ENCODE measurements at regions not wholly inside any gene's neighbourhood (a gene's known extent, or its start where the extent isn't known, plus 50 kb on each side); places are given as distances from the start of the nearest gene placed in this dataset.

- ATAC-seq (no peak), DNase-seq (ENCODE audit: low read depth, low spot score) (no peak)
- no peaks in the 10 kb centered on the region for H3K36me3 ChIP-seq (ENCODE audit: control insufficient read depth in 1 of 2, insufficient read depth in 2 of 2, low read length in 2 of 2)
- H3K9me2 ChIP-seq (ENCODE audit: insufficient read depth), result no peaks in the 10 kb centered on the region
- CTCF ChIA-PET, result no interaction called here
- H2AFZ ChIP-seq (ENCODE audit: low read depth, low read length, poor library complexity, severe bottlenecking), result no peak overlapping the region
- no peaks in the 10 kb centered on the region for H3K4me1 ChIP-seq (ENCODE audit: control insufficient read depth in 1 of 2, insufficient read depth in 2 of 2, low read length in 2 of 2)
- H3K27ac ChIP-seq (ENCODE audit: low read depth, low read length), result no peak overlapping the region
- POLR2A ChIA-PET, result no interaction called here
- H4K20me1 ChIP-seq (ENCODE audit: insufficient read depth), result no peaks in the 10 kb centered on the region
- no peak overlapping the region for H3K9ac ChIP-seq (ENCODE audit: low read length)
- no peak overlapping the region for H3K4me3 ChIP-seq (replicated peaks in 1 of 2; ENCODE audit: low read depth in 1 of 2, low read length in 2 of 2)
- H3K4me2 ChIP-seq (ENCODE audit: low read length), result no peak overlapping the region
- intact Hi-C loops (cut with micrococcal nuclease), result no loop called here
- H3K79me2 ChIP-seq (ENCODE audit: insufficient read depth, low read length), result no peaks in the 10 kb centered on the region
- no peaks in the 10 kb centered on the region for H3K9me3 ChIP-seq (ENCODE audit: control insufficient read depth in 1 of 2, insufficient read depth in 1 of 2, low read depth in 1 of 2, low read length in 2 of 2)
- RAD21 ChIA-PET (ENCODE audit: low non-redundant PET in 1 of 2, low total read pairs in 2 of 2, uncharacterized antibody in 2 of 2, unreplicated experiment in 2 of 2), result no interaction called here
- H3K27me3 ChIP-seq (ENCODE audit: insufficient read depth, low read length), result peaks cover 37% of the 10 kb centered on the region
- no peak for TF ChIP-seq YY1 (IDR thresholded peaks at IDR 0.05; ENCODE audit: extremely low read depth, insufficient replicate concordance, low read depth, low read length)
- TF ChIP-seq, protein P1, sequence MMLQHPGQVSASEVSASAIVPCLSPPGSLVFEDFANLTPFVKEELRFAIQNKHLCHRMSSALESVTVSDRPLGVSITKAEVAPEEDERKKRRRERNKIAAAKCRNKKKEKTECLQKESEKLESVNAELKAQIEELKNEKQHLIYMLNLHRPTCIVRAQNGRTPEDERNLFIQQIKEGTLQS (IDR thresholded peaks at IDR 0.05), result no peak
- TF ChIP-seq SP1 (IDR thresholded peaks at IDR 0.05; ENCODE audit: low read depth), result no peak
- no peak for TF ChIP-seq ZNF274 (IDR thresholded peaks at IDR 0.05; ENCODE audit: low read depth, low read length)
- no peak for TF ChIP-seq SRF (IDR thresholded peaks at IDR 0.05; ENCODE audit: low read depth)
- no peak for TF ChIP-seq EZH2 (IDR thresholded peaks at IDR 0.05)
- no peak for TF ChIP-seq SIN3A (IDR thresholded peaks at IDR 0.05; ENCODE audit: low read depth)
- TF ChIP-seq, protein P2, sequence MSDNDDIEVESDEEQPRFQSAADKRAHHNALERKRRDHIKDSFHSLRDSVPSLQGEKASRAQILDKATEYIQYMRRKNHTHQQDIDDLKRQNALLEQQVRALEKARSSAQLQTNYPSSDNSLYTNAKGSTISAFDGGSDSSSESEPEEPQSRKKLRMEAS (IDR thresholded peaks at IDR 0.05), result no peak
- TF ChIP-seq ZFX (IDR thresholded peaks at IDR 0.05), result no peak
- TF ChIP-seq POLR2A (IDR thresholded peaks at IDR 0.05; ENCODE audit: borderline replicate concordance, extremely low read depth, insufficient read depth, insufficient read length), result no peak
- TF ChIP-seq REST (IDR thresholded peaks at IDR 0.05; ENCODE audit: low read depth), result no peak
- no peak for TF ChIP-seq RAD21 (IDR thresholded peaks at IDR 0.05; ENCODE audit: low read depth)
- no peak for TF ChIP-seq ELF1 (IDR thresholded peaks at IDR 0.05; ENCODE audit: borderline replicate concordance, low read depth)
- BruUV-seq (replicated peaks), result no TSS peak
These were observed 133.7 kb downstream of the FCRL5 start for GRCh38 chr1:157418659-157419058.
